Suppressor macrophage treated with lipopolysaccharide for 1 hour (primary cell): ENCODE measurements at regions not wholly inside any gene's neighbourhood (a gene's known extent, or its start where the extent isn't known, plus 50 kb on each side); places are given as distances from the start of the nearest gene placed in this dataset.

Experiments used
- DNase-seq, 3 donors: peaks; one replicate each; pipeline ENCODE4 v3.0.0-alpha.2; 2020 to 2022

DNA sequence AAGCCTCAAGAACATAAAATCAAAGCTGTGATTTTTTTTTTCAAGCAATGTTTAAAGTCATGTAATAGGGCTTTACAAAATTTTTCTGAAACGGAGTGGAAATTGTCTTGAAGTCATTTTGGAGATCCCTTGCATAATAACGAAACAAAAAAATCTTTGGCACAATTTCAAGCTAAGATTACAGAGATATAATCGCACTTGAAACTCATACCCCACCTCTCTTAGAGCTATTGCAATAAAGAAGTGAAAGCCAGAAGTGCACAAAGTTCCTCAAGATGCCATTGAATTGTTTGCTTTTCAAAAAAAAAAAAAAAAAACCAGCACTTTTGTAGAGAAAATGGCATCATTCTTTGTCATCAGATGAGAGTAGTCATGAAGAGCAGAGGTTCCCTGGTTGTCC, 152.3 kb downstream of the PAX3 start:
- DNase-seq, result no peak

DNA sequence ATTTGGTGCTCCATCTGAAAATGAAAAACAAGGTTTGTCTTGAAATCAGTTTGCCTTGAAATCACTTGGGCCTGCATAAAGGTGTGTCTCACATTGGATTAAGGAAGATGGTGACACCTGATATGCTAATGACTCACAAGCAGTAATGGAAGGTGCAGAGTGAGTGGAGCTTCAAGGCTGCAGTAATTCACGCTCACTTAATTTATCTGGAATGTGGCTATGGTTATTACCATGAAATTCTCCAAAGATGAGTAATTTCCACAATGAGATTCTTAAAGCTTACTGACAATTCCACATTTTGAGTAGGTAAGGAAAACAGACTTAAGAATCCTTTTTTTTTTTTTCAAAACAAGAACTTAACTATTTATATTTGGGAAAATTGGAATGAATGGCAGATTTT, 156.8 kb downstream of the PAX3 start:
- no peak for DNase-seq

DNA sequence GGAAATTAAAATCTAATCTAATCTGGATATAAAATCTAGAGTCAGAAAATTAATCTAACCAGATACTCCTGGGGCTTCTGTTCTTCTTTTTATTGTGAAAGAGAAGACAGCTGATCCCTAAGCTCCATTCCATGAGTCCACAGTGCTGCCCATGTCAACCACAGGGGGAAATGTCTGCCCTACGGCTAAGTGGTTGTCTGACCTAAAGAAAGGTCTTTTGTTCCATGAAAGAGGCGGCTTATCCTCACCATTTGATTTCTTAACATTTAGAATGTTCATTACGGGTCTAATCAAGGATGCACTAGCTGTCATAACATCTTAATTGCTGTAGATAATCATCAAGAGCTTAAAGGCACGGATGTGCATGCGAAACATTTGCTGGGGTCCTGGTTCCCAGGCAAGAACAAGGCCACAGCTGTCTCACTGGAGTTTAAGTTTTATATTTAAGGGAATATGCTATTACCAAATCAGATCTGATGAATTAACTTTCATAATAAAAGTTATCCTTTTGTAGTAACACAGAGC, 162.6 kb downstream of the PAX3 start:
- DNase-seq, result no peak

DNA sequence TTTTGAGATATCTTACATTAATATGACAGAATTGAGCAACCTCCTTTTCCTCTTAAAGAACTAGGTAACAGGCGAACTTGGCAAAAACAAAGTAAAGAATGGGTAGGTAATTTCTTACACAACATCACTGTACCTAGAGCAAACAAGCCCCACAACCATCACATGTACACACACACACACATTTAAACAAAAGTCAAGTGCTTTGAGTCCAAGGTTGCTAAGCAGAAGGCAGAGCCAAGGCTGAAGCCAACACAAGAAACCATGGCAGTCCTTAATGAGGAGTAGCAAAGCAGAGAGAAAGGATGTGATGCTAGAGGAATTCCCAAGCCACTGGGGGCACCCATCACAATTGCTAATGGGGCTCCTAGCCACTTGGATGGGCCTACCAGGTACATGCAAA, 164.1 kb downstream of the PAX3 start:
- DNase-seq, result no peak

DNA sequence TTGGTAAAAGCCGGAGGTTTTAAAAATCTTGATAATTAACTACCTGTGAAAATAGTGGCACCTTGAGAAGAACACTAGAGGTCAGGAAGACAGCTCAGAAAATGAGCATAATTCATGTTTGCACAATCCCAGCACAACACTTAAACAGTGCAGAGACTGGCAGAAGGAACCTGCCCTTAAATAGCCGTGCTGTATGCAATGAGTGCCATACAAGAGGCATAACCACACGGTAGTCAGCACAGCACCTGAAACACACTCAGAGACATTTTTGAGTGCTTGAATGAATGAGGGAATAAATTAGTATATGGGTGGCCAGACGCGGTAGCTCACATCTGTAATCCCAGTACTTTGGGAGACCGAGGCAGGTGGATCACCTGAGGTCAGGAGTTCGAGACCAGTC, 164.9 kb downstream of the PAX3 start:
- no peak for DNase-seq

DNA sequence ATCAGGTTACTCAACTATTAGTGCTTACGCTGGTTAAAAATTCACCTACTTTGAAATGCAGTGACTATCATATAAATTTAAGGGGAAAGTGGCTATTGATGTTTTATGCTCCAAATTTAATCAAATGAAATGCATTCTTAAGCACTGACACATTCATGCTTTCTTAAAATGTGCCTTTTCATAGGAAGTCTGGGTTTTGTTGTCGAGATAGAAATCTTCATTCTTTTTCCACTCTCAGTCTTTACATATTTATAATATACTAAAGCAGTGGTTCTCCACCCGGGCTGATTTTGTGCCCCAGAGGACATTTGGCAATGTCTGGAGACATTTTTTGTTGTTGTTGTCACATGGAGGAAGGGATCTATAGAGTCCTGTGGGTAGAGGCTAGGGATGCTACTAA, 167.9 kb downstream of the PAX3 start:
- no peak for DNase-seq

DNA sequence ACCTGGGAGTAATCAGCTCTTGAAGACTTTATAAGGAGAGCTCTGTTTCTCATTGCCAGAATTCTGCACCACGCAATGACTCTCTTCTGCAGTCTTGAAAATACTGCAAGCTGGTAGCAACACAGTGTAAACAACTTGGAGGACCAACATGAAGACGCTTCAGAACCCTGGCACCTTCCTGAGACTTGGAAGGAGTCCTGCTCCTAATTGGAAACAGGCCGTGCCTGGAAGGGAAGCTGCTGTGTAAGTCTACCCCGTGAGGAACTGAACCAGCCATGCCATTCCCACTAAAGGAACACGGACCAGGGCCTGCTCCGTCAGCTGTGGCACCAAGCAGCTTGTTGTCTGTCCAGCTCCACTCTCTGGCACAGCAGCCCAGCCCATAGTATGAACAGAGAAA, 171.1 kb downstream of the PAX3 start:
- DNase-seq, result no peak

DNA sequence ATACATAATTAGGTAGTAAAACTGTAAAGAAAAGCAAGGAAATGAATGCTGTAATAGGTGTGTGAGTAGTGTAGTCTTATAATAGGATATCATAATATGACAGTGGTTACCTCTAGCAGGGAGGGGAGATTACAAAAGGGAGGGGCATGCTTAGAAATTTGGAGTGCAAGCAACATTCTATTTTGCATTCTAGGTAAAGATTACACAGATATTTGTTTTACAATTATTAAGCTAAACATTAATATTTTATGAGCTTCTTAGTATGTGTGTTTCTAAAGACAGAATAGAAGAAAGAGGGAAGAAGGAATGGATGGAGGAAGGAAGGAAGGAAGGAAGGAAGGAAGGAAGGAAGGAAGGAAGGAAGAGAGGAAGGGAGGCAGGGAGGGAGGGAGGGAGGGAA, 177.9 kb downstream of the PAX3 start:
- no peak for DNase-seq

DNA sequence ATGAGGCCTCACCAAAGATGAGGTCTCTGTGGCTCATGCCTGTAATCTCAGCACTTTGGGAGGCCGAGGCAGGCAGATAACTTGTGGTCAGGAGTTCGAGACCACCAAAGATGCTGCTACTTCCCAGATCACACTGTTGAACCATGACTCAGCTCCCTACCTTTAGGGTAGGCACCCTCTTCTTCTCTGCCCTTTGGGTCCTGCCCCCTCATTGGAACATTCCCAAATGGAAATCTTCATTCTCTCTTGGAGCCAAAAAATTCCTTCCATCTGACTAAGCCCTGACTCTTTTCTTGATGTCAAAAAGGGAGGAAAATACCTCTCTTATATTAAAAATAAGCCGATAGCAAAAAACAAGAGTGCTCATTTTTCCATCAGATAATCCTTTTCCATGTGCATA, 183.5 kb downstream of the PAX3 start:
- no peak for DNase-seq

DNA sequence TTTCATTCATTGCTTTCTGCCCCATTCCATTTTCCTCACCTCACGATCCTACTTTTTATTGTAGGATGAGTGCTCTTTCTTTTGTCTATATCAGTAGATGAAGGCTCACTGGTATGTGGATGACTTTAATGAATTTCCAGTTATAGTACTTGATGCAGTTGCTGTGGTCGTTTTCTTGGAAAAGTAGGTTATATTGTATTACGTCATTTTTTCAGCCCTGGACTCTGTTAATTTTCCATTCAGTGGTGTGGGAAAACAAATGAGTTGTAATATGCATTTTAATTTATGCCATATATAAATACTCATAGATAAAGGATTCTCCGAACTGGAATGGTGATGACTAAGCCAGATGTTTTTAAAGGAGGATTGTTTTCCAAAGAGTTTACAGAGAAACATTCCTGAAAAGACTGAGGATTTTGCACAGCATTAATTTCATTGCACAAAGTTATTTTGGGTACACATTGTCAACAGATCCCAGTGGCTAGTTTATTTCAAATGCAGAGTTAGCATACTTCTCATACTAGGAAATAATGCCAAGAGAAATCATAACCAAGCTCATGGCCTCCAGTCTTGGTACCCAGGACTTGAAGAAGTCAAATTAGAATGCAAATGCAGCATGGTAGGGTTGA, 189.7 kb downstream of the PAX3 start:
- DNase-seq, result no peak

DNA sequence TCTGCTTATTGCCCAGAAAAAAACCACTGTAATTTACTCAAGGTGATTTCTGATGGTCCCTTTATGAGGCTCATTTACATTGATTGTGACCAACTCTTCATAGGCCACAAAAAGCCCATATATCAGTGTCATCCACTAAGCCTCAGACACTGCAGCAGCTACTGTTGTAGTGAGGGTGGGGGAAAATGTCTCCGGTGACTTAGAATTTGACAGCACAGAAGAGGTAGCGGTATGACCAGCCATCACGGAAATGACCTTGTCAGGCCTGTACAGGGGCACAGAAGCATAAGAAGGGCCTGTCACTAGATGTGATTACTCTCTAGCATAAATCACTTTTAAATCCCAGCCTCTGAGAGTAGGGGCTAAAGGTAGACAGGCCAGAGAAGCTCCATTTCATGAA, 190.3 kb downstream of the PAX3 start:
- no peak for DNase-seq

DNA sequence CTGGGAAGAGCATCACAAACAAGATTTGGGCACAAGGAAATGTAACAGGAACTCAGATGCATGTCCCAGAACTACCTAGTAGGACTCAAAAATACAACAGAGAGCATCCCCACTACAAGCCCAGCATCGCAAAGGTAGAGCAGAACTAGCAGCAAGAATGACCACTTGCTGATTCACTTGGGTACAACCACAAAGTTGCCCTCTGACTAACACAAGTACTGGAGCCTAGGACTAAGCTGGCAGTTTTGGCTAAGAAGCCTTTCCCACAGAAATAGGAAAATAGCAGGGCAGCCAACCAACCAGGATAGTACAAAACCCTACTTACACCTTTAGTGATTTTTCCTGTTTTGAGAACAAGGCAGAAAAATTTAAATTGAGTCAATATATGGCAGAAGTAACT, 193.8 kb downstream of the PAX3 start:
- DNase-seq, result no peak

DNA sequence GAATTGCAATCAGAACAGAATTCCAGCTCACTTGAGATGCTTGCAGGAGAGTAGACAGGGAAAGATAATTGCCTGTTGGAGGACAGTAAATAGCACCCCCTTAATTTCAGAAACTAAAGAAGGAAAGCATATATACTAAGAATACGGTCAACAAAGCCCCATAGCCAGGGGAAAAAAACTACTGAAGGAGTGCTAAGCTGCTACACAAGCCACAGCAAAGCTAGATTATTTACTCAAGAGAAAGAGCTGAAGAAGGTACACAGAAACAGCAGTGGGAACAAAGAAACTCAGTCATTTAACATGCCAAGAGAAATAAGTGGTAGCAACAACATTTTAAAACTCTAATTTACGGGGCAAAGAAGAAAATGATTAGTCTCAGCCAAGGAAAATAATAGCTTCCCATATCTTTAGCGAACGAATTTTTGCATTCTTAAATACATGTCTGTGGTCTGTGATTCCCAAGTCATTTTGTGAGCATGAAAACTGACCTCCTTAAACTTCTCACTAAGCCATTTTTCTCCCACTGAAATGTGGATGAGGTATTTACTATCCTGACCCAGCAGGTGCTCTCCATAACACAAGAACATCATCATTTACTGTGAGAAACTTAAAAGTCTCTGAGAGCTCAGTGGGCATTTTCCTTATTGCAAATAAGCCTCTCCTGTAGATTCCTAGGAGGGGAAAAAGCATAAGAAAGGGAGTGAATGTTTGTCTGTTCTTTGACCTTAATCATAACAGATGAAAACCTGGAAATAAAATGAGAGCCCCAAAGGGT, 196.0 kb downstream of the PAX3 start:
- no peak for DNase-seq

DNA sequence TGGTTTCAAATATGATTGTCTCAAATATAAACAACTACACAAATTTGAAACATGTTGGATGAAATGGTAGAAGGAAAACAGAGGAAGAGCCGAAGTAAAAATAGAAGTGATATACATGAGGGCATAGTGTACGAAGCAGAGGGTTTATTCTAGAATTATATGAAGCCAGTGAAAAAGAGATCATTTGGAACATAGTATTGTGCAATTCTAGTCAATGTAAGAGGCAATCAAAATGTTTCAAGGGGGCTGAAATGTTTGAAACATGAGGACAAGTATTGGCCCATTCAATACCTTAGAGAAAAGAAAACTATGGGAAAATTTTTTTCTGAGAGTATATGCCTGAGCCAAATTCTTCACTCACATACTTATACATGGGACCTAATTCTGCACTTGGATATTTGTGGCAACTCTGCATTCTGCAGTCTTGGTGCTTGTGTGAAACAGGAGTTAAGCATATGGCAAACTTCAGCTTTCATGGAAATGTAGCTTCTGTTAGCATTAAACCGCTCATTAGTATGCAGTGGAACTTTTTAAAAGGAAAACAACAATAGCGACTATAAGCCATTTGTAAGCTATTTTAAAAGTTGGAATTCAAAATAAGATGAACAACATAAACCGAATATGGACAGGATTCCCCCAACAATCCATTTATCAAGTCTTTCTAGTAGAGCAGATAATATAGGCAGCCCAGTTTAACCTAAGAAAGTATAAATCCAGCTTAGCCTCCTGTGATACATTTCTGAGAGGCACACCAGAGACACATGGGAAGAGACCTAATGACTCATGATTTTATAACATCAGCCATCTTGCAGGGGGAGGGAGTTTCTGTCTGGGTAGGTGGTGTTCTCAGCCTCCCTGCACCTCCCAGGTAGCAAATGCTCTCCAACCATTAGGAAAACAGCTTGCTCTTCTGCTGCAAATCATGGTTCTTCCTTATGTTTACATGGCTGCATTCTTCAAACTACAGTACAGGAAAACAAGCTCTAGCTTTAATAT, 197.8 kb downstream of the PAX3 start:
- DNase-seq, result no peak

DNA sequence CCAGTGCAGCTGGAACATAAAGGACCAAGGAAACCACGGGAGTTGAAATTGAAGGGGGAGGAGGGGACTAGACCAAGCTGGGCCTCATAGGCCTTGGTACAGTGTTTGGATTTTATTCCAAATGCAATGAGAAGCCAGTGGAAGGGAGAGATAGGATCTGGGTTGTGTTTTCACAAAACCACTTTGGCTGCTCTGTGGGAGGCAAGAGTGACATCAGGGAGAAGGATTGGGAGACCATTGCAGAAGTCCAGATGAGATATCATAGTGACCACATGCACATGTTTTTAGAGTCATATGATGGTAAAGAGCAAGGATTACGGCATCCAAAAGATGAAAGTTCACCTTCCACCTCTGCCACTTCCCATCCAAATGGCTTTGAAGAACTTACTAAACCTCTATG, 210.2 kb downstream of the PAX3 start:
- no peak for DNase-seq

DNA sequence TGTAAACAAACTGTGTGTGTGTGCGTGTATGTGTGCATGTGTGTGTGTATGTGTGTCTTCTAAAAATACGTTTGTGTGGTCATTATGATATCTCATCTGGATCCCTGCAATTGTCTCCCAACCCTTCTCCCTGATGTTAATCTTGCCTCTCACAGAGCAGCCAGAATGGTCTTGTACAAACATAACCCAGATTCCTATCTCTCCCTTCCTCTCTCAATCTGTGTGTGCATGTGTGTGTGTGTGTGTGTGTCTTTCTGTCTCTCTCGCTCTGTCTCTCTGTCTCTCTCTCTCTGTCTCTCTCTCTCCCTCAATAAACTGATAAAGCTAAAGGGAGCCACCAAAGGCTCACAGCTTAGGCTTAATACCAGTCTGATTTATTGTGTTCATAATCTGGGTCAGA, 210.8 kb downstream of the PAX3 start:
- DNase-seq, result no peak

DNA sequence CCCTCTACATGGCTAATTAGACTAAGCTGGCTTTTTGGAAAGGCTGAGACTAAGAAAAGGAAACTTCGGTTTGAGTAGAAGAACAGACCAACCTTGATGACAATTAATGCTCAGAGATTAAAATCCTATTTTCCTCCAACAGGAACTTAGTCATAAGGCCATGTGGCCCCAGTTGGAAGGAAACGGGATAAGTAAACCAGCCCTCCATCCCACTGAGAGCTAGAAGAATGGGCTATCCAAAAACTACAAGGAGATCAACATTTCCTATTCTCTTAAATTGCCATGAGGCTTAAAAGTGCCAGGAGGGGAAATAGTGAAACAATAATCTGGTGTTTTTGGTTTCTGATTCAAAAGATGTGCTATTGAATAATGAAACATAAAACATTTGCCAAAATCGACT, 216.6 kb downstream of the PAX3 start:
- DNase-seq, result no peak

DNA sequence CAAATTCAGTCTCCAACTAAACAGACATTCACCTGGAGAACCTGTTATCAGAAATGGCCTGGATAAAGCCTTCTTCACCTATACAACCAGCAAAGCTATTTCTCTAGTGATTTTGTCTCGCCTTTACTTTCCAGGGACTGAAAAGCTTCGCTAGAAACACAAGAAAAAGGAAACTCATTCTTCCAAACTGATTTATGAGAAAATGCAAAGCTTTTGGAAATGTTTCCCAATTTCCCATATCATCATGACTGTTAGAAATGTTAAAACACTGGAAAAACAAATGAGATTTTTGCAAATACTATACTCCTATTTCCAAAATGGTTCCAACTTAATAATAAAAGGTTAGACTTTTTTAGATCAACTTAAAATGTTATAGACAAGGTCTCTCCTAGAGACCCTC, 218.7 kb downstream of the PAX3 start:
- no peak for DNase-seq

DNA sequence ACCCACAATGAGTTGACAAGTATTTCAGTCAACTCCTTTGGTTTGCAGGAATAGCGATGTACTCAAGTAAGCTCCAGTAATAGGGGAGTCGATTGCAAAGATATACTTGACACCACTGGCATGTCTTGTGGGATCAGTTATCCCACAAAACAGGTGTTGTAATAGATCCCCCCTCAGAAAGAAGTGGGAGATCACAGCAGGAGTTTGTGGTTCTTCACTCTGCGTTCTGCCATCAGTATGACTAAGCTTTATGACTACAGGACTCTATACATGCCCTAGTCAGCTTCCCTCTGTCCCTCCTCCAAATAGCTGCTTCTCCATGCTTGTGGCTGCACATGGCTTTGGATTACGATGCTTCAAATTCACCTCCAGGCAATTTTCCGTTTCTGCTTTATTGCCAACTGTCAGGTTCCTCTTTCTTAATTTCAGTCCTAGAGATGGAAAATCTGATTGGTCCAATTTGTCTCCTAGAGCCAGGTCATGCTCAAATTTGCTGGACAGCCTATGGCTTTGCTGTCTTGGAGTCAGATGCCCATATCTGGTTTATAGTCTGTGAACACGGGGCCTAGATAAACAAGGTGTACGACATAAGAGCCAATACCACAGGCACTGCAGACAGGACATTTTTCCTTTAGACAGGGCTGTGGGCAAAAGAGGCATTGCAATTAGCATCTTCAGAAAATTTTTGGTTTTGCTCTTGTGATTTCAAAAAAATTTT, 221.7 kb downstream of the PAX3 start:
- DNase-seq, result no peak

DNA sequence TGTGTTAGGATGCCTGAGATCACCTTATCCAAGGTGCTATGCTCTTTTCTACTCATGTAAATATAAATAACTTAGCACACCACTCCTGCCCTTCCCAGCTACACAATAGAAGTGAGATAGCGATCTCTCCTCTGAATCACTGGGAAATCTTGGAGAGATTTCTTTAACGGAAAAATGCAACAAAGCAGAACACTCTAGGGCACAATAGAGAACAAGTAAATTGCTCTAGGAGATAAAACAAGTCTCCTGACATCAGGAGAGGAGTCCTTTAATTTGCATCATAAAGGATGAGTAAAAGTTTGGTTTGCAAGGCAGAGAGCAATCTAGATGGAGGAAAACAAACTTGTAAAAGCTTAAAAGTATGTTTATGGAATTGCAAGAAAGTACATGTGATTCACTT, 224.1 kb downstream of the PAX3 start:
- no peak for DNase-seq

DNA sequence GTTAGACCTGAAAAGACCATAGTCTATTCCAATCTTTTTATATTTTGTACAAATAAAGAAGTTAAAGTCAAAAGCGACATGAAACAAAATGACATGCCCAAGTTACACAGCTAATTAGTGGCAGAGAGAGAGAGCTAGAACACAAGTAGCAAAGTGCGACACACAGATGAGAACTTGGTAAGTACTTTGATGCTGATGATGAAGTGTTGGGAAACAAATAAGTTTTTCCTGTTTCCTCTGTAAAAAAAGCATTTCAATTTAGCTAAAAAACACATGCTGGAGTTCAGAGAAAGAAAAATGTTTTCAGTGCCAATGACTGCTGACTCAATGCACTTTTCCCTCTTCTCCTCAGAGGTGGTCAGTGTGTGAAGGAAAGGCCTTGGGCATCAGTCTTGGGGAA, 226.9 kb downstream of the PAX3 start:
- no peak for DNase-seq

DNA sequence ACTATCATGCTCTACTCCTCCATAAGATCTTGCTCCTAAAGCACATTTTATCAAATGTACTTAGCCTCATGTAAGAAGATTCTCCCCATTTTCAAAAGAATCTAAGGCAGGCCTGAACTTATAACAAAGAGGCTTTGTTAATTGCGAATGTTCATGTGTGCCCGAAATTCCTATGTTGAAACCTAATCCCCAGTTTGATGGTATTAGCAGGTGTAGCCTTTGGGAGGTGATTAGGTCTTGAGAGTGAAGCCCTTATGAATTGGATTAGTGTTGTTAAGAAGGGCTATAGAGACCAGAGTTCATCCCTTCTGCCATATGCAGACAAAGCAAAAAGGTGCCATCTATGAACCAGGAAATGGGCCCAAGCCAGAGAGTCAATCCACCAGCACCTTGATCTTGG, 234.5 kb downstream of the PAX3 start:
- no peak for DNase-seq
